ENCODE measurements at regions not wholly inside any gene's neighbourhood (a gene's known extent, or its start where the extent isn't known, plus 50 kb on each side); places are given as distances from the start of the nearest gene placed in this dataset.

DNA sequence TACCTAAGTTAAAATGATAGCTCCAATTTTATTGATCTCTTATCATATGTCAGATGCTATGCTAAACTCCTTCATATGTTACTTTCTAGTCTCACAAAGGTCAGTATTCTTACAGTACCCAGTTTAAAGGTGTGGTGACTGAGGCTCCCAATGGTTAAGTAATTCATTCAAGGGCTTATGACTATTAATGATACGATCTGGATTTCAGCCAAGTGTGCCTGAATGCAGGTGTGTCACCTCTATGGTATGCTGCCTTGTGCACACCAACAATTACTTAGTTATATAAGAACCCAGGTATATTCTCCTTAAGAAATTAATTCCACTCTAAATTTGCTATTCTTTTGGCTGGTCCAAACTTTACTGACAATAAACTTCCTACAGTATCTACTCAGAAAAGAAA, 84.6 kb upstream of the TRPC4 start:
- TF ChIP-seq, protein P1, sequence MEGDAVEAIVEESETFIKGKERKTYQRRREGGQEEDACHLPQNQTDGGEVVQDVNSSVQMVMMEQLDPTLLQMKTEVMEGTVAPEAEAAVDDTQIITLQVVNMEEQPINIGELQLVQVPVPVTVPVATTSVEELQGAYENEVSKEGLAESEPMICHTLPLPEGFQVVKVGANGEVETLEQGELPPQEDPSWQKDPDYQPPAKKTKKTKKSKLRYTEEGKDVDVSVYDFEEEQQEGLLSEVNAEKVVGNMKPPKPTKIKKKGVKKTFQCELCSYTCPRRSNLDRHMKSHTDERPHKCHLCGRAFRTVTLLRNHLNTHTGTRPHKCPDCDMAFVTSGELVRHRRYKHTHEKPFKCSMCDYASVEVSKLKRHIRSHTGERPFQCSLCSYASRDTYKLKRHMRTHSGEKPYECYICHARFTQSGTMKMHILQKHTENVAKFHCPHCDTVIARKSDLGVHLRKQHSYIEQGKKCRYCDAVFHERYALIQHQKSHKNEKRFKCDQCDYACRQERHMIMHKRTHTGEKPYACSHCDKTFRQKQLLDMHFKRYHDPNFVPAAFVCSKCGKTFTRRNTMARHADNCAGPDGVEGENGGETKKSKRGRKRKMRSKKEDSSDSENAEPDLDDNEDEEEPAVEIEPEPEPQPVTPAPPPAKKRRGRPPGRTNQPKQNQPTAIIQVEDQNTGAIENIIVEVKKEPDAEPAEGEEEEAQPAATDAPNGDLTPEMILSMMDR (IDR thresholded peaks at IDR 0.05): no peak
- no peak for TF ChIP-seq POLR2A (IDR thresholded peaks at IDR 0.05)

Measured in uterus (tissue), 2 donors.